ENCODE measurements at regions not wholly inside any gene's neighbourhood (a gene's known extent, or its start where the extent isn't known, plus 50 kb on each side); places are given as distances from the start of the nearest gene placed in this dataset.

- TF ChIP-seq POLR2A (IDR thresholded peaks at IDR 0.05; ENCODE audit: low read depth, low read length) = no peak
- TF ChIP-seq CTCF (conservative IDR thresholded peaks at IDR 0.05; ENCODE audit: low read depth, low read length) = no peak
These were observed 440.2 kb upstream of the CCL2 start for GRCh38 chr17:33814852-33815251.

Measured in IMR-90 (cell line).